ENCODE measurements at regions not wholly inside any gene's neighbourhood (a gene's known extent, or its start where the extent isn't known, plus 50 kb on each side); places are given as distances from the start of the nearest gene placed in this dataset.
A peak's percentile ranks its signal among the peaks of the same experiment; 100 is the strongest.

GRCh38 chrX:146208821-146209220, 391.2 kb downstream of the SLITRK2 start:
- no peak overlapping the region for H4K8ac ChIP-seq (ENCODE audit: low read depth, low read length)
- no peaks in the 10 kb centered on the region for H3K36me3 ChIP-seq (ENCODE audit: control insufficient read depth, insufficient read depth, low read length)
- no peak overlapping the region for H3K4ac ChIP-seq (ENCODE audit: low read depth, low read length)
- WGBS (ENCODE audit: extremely low coverage, insufficient coverage, low lambda C conversion rate) = no CpG with 5 or more reads among the region's 4 CpGs
- H3K79me2 ChIP-seq (ENCODE audit: control insufficient read depth, insufficient read depth, low read length) = no peaks in the 10 kb centered on the region
- H3K4me2 ChIP-seq (ENCODE audit: low read length) = no peak overlapping the region
- H4K5ac ChIP-seq (ENCODE audit: low read length) = no peak overlapping the region
- no peak for DNase-seq
- no peaks in the 10 kb centered on the region for H3K27me3 ChIP-seq (ENCODE audit: insufficient read depth, low read length, poor library complexity)
- H2AK5ac ChIP-seq (ENCODE audit: low read length) = no peak overlapping the region
- H2BK120ac ChIP-seq (ENCODE audit: low read depth, low read length) = no peak overlapping the region
- no peak overlapping the region for H3K23ac ChIP-seq (ENCODE audit: low read length)
- H3K56ac ChIP-seq (ENCODE audit: low read length) = no peak overlapping the region
- no peak overlapping the region for H3K18ac ChIP-seq (ENCODE audit: low read length)
- no peak overlapping the region for H3K9ac ChIP-seq (ENCODE audit: low read length)
- H3K27ac ChIP-seq (ENCODE audit: low read depth, low read length) = no peak overlapping the region
- H3K79me1 ChIP-seq (ENCODE audit: low read length) = no peaks in the 10 kb centered on the region
- no peaks in the 10 kb centered on the region for H3K4me1 ChIP-seq (ENCODE audit: control insufficient read depth, low read depth, low read length)
- H2BK15ac ChIP-seq (replicated peaks; ENCODE audit: low read depth) = no peak overlapping the region
- no peak overlapping the region for H2BK5ac ChIP-seq (ENCODE audit: low read length)
- no peak overlapping the region for H3K4me3 ChIP-seq (ENCODE audit: low read length)

- Histone ChIP-seq H3K4me1 (ENCODE audit: control insufficient read depth, low read depth, low read length) (no peaks in the 10 kb centered on the region), H4K8ac (ENCODE audit: low read depth, low read length) (no peak overlapping the region), H2BK5ac (ENCODE audit: low read length) (no peak overlapping the region), H2BK15ac (replicated peaks; ENCODE audit: low read depth) (no peak overlapping the region), H2AK5ac (ENCODE audit: low read length) (no peak overlapping the region), H3K4me2 (ENCODE audit: low read length) (no peak overlapping the region), H3K79me1 (ENCODE audit: low read length) (no peaks in the 10 kb centered on the region), H3K56ac (ENCODE audit: low read length) (no peak overlapping the region), H3K4me3 (ENCODE audit: low read length) (no peak overlapping the region), H3K4ac (ENCODE audit: low read depth, low read length) (no peak overlapping the region), H2BK120ac (ENCODE audit: low read depth, low read length) (no peak overlapping the region), H3K27ac (ENCODE audit: low read depth, low read length) (no peak overlapping the region), H3K18ac (ENCODE audit: low read length) (no peak overlapping the region), H3K27me3 (ENCODE audit: insufficient read depth, low read length, poor library complexity) (no peaks in the 10 kb centered on the region), H3K79me2 (ENCODE audit: control insufficient read depth, insufficient read depth, low read length) (no peaks in the 10 kb centered on the region), H4K5ac (ENCODE audit: low read length) (no peak overlapping the region), H3K9ac (ENCODE audit: low read length) (no peak overlapping the region), H3K23ac (ENCODE audit: low read length) (no peak overlapping the region), H3K36me3 (ENCODE audit: control insufficient read depth, insufficient read depth, low read length) (no peaks in the 10 kb centered on the region)
- DNase-seq = peak; percentile 42
- no CpG with 5 or more reads among the region's 1 CpG for WGBS (ENCODE audit: extremely low coverage, insufficient coverage, low lambda C conversion rate)
Observed at GRCh38 chrX:146224442-146224841, 406.8 kb downstream of the SLITRK2 start.

- H3K79me2 ChIP-seq (ENCODE audit: control insufficient read depth, insufficient read depth, low read length) = no peaks in the 10 kb centered on the region
- no peak overlapping the region for H3K56ac ChIP-seq (ENCODE audit: low read length)
- no peak overlapping the region for H2BK120ac ChIP-seq (ENCODE audit: low read depth, low read length)
- no peak overlapping the region for H3K4me3 ChIP-seq (ENCODE audit: low read length)
- no CpG with 5 or more reads among the region's 2 CpGs for WGBS (ENCODE audit: extremely low coverage, insufficient coverage, low lambda C conversion rate)
- H4K5ac ChIP-seq (ENCODE audit: low read length) = no peak overlapping the region
- H4K8ac ChIP-seq (ENCODE audit: low read depth, low read length) = no peak overlapping the region
- no peaks in the 10 kb centered on the region for H3K36me3 ChIP-seq (ENCODE audit: control insufficient read depth, insufficient read depth, low read length)
- H3K4me2 ChIP-seq (ENCODE audit: low read length) = no peak overlapping the region
- no peak for DNase-seq
- H2AK5ac ChIP-seq (ENCODE audit: low read length) = no peak overlapping the region
- no peak overlapping the region for H2BK15ac ChIP-seq (replicated peaks; ENCODE audit: low read depth)
- H3K18ac ChIP-seq (ENCODE audit: low read length) = no peak overlapping the region
- no peak overlapping the region for H3K27ac ChIP-seq (ENCODE audit: low read depth, low read length)
- no peaks in the 10 kb centered on the region for H3K79me1 ChIP-seq (ENCODE audit: low read length)
- no peaks in the 10 kb centered on the region for H3K4me1 ChIP-seq (ENCODE audit: control insufficient read depth, low read depth, low read length)
- H3K23ac ChIP-seq (ENCODE audit: low read length) = no peak overlapping the region
- no peak overlapping the region for H2BK5ac ChIP-seq (ENCODE audit: low read length)
- no peaks in the 10 kb centered on the region for H3K27me3 ChIP-seq (ENCODE audit: insufficient read depth, low read length, poor library complexity)
- H3K4ac ChIP-seq (ENCODE audit: low read depth, low read length) = no peak overlapping the region
- H3K9ac ChIP-seq (ENCODE audit: low read length) = no peak overlapping the region
Observed at GRCh38 chrX:146238173-146238572, 420.5 kb downstream of the SLITRK2 start.

- no peak overlapping the region for H3K27ac ChIP-seq (ENCODE audit: low read depth, low read length)
- H3K4me1 ChIP-seq (ENCODE audit: control insufficient read depth, low read depth, low read length) = no peaks in the 10 kb centered on the region
- H4K5ac ChIP-seq (ENCODE audit: low read length) = no peak overlapping the region
- H2AK5ac ChIP-seq (ENCODE audit: low read length) = no peak overlapping the region
- no peaks in the 10 kb centered on the region for H3K36me3 ChIP-seq (ENCODE audit: control insufficient read depth, insufficient read depth, low read length)
- H3K9ac ChIP-seq (ENCODE audit: low read length) = no peak overlapping the region
- H3K56ac ChIP-seq (ENCODE audit: low read length) = no peak overlapping the region
- no peak overlapping the region for H2BK120ac ChIP-seq (ENCODE audit: low read depth, low read length)
- no peaks in the 10 kb centered on the region for H3K27me3 ChIP-seq (ENCODE audit: insufficient read depth, low read length, poor library complexity)
- H4K8ac ChIP-seq (ENCODE audit: low read depth, low read length) = no peak overlapping the region
- no peak for DNase-seq
- no peak overlapping the region for H3K18ac ChIP-seq (ENCODE audit: low read length)
- no peak overlapping the region for H3K4me2 ChIP-seq (ENCODE audit: low read length)
- H3K23ac ChIP-seq (ENCODE audit: low read length) = no peak overlapping the region
- no peaks in the 10 kb centered on the region for H3K79me1 ChIP-seq (ENCODE audit: low read length)
- H2BK5ac ChIP-seq (ENCODE audit: low read length) = no peak overlapping the region
- no peak overlapping the region for H3K4me3 ChIP-seq (ENCODE audit: low read length)
- H3K4ac ChIP-seq (ENCODE audit: low read depth, low read length) = no peak overlapping the region
- no peaks in the 10 kb centered on the region for H3K79me2 ChIP-seq (ENCODE audit: control insufficient read depth, insufficient read depth, low read length)
- no peak overlapping the region for H2BK15ac ChIP-seq (replicated peaks; ENCODE audit: low read depth)
- WGBS (ENCODE audit: extremely low coverage, insufficient coverage, low lambda C conversion rate) = no CpG with 5 or more reads among the region's 3 CpGs
Observed at GRCh38 chrX:146241902-146242301, 424.3 kb downstream of the SLITRK2 start.

GRCh38 chrX:146243041-146243440, 425.4 kb downstream of the SLITRK2 start:
- no peak overlapping the region for H3K56ac ChIP-seq (ENCODE audit: low read length)
- no peaks in the 10 kb centered on the region for H3K79me2 ChIP-seq (ENCODE audit: control insufficient read depth, insufficient read depth, low read length)
- H3K23ac ChIP-seq (ENCODE audit: low read length) = no peak overlapping the region
- no peak overlapping the region for H4K5ac ChIP-seq (ENCODE audit: low read length)
- H3K9ac ChIP-seq (ENCODE audit: low read length) = no peak overlapping the region
- H3K79me1 ChIP-seq (ENCODE audit: low read length) = no peaks in the 10 kb centered on the region
- H2BK5ac ChIP-seq (ENCODE audit: low read length) = no peak overlapping the region
- no peaks in the 10 kb centered on the region for H3K27me3 ChIP-seq (ENCODE audit: insufficient read depth, low read length, poor library complexity)
- no peak overlapping the region for H3K4me3 ChIP-seq (ENCODE audit: low read length)
- H3K18ac ChIP-seq (ENCODE audit: low read length) = no peak overlapping the region
- no peak overlapping the region for H2AK5ac ChIP-seq (ENCODE audit: low read length)
- no peak overlapping the region for H3K4ac ChIP-seq (ENCODE audit: low read depth, low read length)
- H2BK15ac ChIP-seq (replicated peaks; ENCODE audit: low read depth) = no peak overlapping the region
- H3K36me3 ChIP-seq (ENCODE audit: control insufficient read depth, insufficient read depth, low read length) = no peaks in the 10 kb centered on the region
- H3K4me1 ChIP-seq (ENCODE audit: control insufficient read depth, low read depth, low read length) = no peaks in the 10 kb centered on the region
- H4K8ac ChIP-seq (ENCODE audit: low read depth, low read length) = no peak overlapping the region
- no CpG with 5 or more reads among the region's 3 CpGs for WGBS (ENCODE audit: extremely low coverage, insufficient coverage, low lambda C conversion rate)
- DNase-seq = no peak
- no peak overlapping the region for H3K27ac ChIP-seq (ENCODE audit: low read depth, low read length)
- no peak overlapping the region for H2BK120ac ChIP-seq (ENCODE audit: low read depth, low read length)
- no peak overlapping the region for H3K4me2 ChIP-seq (ENCODE audit: low read length)

- H2BK5ac ChIP-seq (ENCODE audit: low read length) = no peak overlapping the region
- no peaks in the 10 kb centered on the region for H3K4me1 ChIP-seq (ENCODE audit: control insufficient read depth, low read depth, low read length)
- H3K4me2 ChIP-seq (ENCODE audit: low read length) = no peak overlapping the region
- H2AK5ac ChIP-seq (ENCODE audit: low read length) = no peak overlapping the region
- no CpG with 5 or more reads among the region's 18 CpGs for WGBS (ENCODE audit: extremely low coverage, insufficient coverage, low lambda C conversion rate)
- no peak overlapping the region for H3K23ac ChIP-seq (ENCODE audit: low read length)
- no peak overlapping the region for H2BK120ac ChIP-seq (ENCODE audit: low read depth, low read length)
- H4K8ac ChIP-seq (ENCODE audit: low read depth, low read length) = no peak overlapping the region
- DNase-seq = no peak
- no peaks in the 10 kb centered on the region for H3K36me3 ChIP-seq (ENCODE audit: control insufficient read depth, insufficient read depth, low read length)
- H3K4me3 ChIP-seq (ENCODE audit: low read length) = no peak overlapping the region
- no peaks in the 10 kb centered on the region for H3K79me2 ChIP-seq (ENCODE audit: control insufficient read depth, insufficient read depth, low read length)
- H3K27me3 ChIP-seq (ENCODE audit: insufficient read depth, low read length, poor library complexity) = no peaks in the 10 kb centered on the region
- H3K18ac ChIP-seq (ENCODE audit: low read length) = no peak overlapping the region
- no peak overlapping the region for H3K4ac ChIP-seq (ENCODE audit: low read depth, low read length)
- H4K5ac ChIP-seq (ENCODE audit: low read length) = no peak overlapping the region
- H3K79me1 ChIP-seq (ENCODE audit: low read length) = no peaks in the 10 kb centered on the region
- H2BK15ac ChIP-seq (replicated peaks; ENCODE audit: low read depth) = no peak overlapping the region
- no peak overlapping the region for H3K27ac ChIP-seq (ENCODE audit: low read depth, low read length)
- H3K56ac ChIP-seq (ENCODE audit: low read length) = no peak overlapping the region
- H3K9ac ChIP-seq (ENCODE audit: low read length) = no peak overlapping the region
Observed at GRCh38 chrX:146259207-146259606, 441.6 kb downstream of the SLITRK2 start.
